GM19351 (cell line): ENCODE measurements at regions not wholly inside any gene's neighbourhood (a gene's known extent, or its start where the extent isn't known, plus 50 kb on each side); places are given as distances from the start of the nearest gene placed in this dataset.
"Not testable (repeated sequence)": the region's sequence is repeated elsewhere in the genome, so short reads cannot be mapped to it uniquely, and the experiment has no call there.

Experiments used
- ATAC-seq: cut with Tn5 transposase; IDR thresholded peaks from one replicate; pipeline ENCODE4 v1.9.1; 2021; ENCODE audit warnings: mild to moderate bottlenecking, moderate library complexity; ENCODE audit not compliant: unreplicated experiment

DNA sequence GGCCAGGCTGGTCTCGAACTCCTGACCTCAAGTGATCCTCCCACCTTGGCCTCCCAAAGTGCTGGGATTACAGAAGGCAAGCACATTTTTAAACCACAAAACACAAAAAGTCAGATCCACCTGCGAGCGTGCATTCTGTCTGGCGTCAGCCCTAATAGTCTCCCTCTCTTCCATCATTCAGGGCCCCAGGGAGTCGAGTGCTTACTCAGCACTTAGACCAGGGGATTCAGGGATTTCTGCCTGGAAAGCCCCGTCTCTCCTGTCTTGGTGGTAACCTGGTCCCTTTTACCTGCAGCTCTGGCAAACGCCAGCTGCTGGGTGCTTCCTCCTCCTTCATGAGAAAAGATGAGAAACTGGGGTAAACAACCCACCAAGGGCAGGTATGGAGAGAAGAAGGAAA, 443.1 kb downstream of the SOX9 start:
- ATAC-seq: no peak

DNA sequence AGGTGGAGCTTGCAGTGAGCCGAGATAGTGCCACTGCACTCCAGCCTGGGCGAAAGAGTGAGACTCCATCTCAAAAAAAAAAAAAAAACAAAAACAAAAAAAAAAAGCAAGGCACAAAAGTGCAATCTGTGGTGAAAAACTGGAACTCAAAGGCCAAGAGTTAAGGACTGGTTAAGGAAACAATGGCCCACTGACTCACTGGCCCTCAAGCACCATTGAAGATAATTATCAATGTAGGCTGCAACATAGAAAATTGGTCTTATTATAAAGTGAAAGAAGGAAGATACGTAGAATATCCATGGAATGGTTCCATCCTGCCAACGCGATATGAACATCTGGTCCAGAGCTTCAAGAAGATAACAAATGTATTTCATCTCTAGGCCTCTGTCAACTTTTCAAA, 444.2 kb downstream of the SOX9 start:
- ATAC-seq: no peak

DNA sequence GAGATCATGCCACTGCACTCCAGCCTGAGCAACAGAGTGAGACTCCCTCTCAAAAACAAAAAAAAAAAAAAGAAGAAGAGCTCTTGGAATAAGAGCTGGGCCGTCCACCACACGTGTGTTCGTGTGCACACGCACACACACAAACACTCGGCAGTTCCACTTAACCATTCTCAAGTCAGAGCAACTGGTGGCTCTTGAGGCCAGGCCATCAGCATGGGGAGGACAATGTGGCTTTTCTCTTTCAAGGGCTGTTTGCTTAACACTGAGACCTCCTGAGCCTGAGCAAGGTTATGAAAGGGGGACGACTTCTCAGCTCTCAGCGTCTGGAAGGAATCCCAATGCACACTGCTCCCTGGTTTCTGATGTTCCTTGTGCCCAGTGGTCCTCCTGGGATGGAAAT, 444.9 kb downstream of the SOX9 start:
- no peak for ATAC-seq

- ATAC-seq: no peak
Observed at GRCh38 chr17:72566671-72567484, 446.1 kb downstream of the SOX9 start.

- no peak for ATAC-seq
Observed at GRCh38 chr17:72567774-72568173, 447.0 kb downstream of the SOX9 start.

- ATAC-seq: no peak
Observed at GRCh38 chr17:72569148-72569946, 448.5 kb downstream of the SOX9 start.

DNA sequence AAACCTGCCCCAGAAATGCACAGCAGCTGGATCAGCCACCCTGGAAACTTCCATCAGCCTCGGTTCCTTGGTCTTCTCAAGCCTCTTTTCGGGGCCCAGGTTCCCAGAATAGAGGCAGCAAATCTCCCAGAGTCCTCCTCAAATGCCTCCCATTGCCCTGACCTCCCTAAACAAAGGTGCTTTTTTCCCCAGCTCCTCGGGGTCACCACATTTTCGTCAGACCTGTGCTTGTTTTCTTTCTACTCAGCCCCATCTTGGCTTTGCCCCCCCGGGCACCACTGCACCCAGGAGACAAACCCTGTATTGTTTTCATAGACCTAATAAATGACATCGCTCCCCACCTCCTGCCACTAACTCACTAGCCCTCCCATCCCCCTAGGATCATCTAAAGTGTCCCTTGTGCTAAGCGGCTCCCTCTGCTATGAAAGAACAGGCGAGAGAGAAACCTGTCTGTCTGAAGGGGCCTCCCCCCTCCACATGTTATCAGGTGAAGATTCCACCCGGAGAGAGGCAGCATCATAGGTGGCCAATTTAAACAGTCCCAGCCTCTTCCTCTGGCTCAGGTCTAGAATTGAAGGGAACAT, 451.1 kb downstream of the SOX9 start:
- no peak for ATAC-seq

DNA sequence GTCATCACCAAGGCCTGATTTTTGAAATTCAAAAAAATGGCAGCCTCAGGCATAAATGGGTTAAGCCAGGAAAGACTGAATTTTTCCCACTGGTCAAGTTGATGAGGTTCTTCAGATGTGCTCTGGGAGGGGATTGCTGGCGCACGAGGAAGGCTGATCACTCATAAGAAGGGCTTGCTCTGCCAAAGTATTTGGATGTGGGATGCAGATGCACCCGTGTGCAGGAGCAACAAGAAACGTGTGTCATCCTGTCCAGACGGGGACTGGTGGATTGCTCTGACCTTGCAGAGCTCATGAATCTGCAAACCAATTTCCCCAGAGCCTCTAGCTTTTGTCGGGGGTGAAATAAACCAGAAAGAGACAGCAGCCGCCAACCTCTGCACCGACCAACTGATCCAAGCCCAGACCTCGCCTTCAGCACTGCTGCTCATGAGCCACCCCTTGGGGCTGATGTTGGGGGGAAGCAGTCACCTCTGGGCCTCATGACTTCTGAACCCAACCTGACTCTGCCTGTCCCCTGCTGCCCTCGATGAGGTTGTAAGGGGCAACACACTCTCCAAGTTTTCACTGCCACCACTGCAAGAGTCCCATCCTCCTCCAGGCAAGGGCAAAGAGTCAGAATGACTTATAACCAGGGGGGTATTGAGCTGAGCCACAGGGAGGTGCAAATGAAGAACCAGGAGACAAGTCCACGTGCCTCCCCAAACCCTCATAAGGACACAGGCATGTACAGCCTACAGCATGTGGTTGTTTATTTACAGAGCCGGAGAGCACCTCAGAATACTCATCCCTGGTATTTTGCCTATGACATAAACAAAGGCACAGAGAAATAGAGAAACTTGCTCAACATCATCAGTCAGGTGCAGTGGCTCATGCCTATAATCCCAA, 452.0 kb downstream of the SOX9 start:
- no peak for ATAC-seq

DNA sequence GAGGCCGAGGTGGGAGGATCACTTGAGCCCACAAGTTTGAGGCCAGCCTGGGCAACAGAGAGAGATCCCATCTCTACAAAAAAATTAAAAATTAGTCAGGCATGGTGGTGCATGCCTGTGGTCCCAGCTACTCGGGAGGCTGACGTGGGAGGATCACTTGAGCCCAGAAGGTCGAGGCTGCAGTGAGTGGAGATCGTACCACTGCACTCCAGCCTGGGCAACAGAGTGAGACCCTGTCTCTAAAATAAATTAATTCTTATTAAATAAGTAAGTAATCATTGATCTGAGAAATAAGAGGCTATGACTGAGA, 452.6 kb downstream of the SOX9 start:
- not testable (repeated sequence) for ATAC-seq

- no peak for ATAC-seq
Observed at GRCh38 chr17:72574675-72575510, 454.1 kb downstream of the SOX9 start.

- ATAC-seq: no peak
Observed at GRCh38 chr17:72575542-72576233, 454.9 kb downstream of the SOX9 start.

GRCh38 chr17:72576289-72576759, 455.5 kb downstream of the SOX9 start:
- no peak for ATAC-seq

- no peak for ATAC-seq
Observed at GRCh38 chr17:72578817-72579470, 458.1 kb downstream of the SOX9 start.

DNA sequence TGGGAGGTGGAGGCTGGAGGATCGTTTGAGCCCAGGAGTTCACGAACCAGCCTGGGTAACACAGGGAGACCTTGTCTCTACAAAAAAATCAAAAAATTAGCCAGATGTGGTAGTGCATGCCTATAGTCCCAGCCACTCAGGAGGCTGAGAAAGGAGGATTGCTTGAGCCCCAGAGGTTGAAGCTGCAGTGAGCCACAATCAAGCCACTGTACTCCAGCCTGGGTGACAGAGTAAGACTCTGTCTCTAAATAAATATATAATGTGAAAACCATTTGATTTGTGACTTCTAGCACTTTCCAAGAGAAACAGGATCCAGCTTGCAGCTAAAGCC, 459.1 kb downstream of the SOX9 start:
- no peak for ATAC-seq

- ATAC-seq: no peak
Observed at GRCh38 chr17:72580321-72581127, 459.7 kb downstream of the SOX9 start.

DNA sequence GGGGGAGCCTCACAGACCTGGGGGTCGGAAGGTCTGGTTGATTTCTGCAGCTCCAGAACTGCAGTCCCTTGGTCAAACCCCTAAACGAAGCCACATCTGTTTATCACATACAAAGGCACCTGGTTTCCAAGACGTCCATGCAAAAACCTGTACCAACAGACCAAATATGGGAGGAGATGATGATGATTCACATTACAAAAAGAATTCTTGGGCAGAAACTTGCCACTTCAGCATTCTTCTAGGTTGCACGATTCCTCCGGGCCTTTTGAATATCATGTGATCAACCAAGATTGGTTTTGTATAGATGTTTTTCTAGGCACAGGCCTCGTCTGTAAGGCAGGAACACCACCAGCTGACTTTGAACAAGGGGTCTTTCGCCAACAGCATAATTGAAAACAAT, 466.3 kb downstream of the SOX9 start:
- no peak for ATAC-seq

DNA sequence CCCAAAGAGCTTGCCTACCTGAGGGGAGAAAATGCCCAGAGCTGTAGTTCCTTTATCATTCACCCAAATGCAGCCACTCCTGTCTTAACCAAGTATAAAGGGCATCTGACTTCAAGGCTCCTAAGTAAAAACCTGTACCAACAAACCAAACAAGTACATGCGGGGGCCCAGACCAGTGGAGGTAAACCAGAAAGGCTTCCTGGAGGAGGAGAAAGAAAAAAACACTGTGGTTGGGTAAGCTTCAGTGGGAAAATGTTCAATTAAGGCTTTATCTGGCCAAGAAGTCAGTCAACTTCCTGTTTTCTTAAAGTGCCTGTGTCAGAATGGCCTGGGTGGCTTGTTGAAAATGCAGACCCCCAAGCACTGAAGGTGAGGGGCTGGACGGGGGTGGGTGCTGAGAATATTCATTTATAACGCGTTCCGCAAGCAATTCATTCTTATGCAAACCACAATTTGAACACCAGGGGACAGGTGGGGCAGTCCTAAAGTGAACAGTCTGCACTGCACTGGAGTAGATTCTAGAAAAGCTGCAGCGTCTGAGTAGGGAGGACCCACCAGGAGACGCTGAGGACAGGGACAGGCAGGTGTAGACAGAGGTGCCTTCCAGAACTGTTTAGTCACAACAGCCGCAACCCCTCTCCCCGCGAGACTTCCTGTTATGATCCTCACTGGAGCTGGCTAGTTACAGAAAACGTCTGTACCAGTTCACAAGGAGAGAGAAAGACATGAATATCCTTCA, 467.1 kb downstream of the SOX9 start:
- ATAC-seq: no peak

GRCh38 chr17:72588561-72588960, 467.7 kb downstream of the SOX9 start:
- no peak for ATAC-seq
